Esophagus squamous epithelium (tissue), 4 donors: ENCODE measurements at regions not wholly inside any gene's neighbourhood (a gene's known extent, or its start where the extent isn't known, plus 50 kb on each side); places are given as distances from the start of the nearest gene placed in this dataset.

Source experiments
- POLR2A ChIP-seq, 4 donors: fragments of 450-650 bp; IDR thresholded peaks; one replicate each; pipeline ENCODE4 v1.6.1; 2017; ENCODE audit warnings: antibody characterized with exemption in 4 of 4, mild to moderate bottlenecking in 4 of 4, moderate library complexity in 3 of 4
- TF ChIP-seq, protein P1 (sequence below), 6 experiments: fragments of 450-650 bp in 4 of 6; fragments of 200-600 bp in 2 of 6; sonication (generic) in 2 of 6; IDR thresholded peaks; one replicate each; pipeline ENCODE4 v1.5.1; 2016 to 2019; ENCODE audit warnings: antibody characterized with exemption in 6 of 6, mild to moderate bottlenecking in 4 of 6, moderate library complexity in 4 of 6

DNA sequence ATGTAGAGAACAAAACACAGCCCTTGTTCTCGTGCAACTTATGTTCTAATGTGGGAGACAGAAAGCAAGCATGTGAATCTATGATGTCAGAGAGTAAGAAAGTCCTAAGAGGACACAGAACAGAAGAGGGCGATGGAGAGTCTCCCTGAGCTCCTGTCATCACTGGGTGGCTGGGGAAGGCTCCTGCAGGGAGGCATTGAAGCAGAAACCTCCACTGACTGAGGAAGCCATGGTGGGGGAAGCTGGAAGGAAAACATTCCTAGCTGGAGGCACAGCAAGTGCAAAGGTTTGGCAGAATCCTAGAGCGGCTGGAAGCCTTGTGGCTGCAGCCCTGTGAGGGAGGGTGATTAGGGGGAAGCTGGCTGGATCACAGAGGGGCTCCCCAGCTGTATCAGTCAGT is 248.0 kb downstream of the CDH26 start:
- TF ChIP-seq POLR2A (IDR thresholded peaks at IDR 0.05): no peak
- TF ChIP-seq, protein P1, sequence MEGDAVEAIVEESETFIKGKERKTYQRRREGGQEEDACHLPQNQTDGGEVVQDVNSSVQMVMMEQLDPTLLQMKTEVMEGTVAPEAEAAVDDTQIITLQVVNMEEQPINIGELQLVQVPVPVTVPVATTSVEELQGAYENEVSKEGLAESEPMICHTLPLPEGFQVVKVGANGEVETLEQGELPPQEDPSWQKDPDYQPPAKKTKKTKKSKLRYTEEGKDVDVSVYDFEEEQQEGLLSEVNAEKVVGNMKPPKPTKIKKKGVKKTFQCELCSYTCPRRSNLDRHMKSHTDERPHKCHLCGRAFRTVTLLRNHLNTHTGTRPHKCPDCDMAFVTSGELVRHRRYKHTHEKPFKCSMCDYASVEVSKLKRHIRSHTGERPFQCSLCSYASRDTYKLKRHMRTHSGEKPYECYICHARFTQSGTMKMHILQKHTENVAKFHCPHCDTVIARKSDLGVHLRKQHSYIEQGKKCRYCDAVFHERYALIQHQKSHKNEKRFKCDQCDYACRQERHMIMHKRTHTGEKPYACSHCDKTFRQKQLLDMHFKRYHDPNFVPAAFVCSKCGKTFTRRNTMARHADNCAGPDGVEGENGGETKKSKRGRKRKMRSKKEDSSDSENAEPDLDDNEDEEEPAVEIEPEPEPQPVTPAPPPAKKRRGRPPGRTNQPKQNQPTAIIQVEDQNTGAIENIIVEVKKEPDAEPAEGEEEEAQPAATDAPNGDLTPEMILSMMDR (IDR thresholded peaks at IDR 0.05): peak in 1 of 6 experiments; percentile 33
